Ovary (tissue), 3 donors: ENCODE measurements at regions not wholly inside any gene's neighbourhood (a gene's known extent, or its start where the extent isn't known, plus 50 kb on each side); places are given as distances from the start of the nearest gene placed in this dataset.

Experiments
- CTCF ChIP-seq, 3 donors: fragments of 450-650 bp in 2 of 3; fragments of 200-600 bp in 1 of 3; IDR thresholded peaks; one replicate each; pipeline versions ENCODE4 v1.5.1 to v1.8.0; 2016 to 2022; ENCODE audit warnings: antibody characterized with exemption in 3 of 3, mild to moderate bottlenecking in 1 of 3
- EP300 ChIP-seq: sonication (generic); formaldehyde crosslinking; IDR thresholded peaks from one replicate; pipeline ENCODE4 v1.6.1; 2017; ENCODE audit warnings: antibody characterized with exemption
- POLR2A ChIP-seq: fragments of 450-650 bp; IDR thresholded peaks from one replicate; pipeline ENCODE4 v1.6.1; 2017; ENCODE audit warnings: antibody characterized with exemption, mild to moderate bottlenecking, moderate library complexity
- donor health status: DM: no; HTN: no; CAD: no.

GRCh38 chr21:41602531-41602930, 94.6 kb upstream of the TMPRSS2 start:
- TF ChIP-seq POLR2A = no peak
- no peak for TF ChIP-seq CTCF (IDR thresholded peaks at IDR 0.05)
- no peak for TF ChIP-seq EP300
